Fibroblast of skin of left biceps (primary cell): ENCODE measurements at regions not wholly inside any gene's neighbourhood (a gene's known extent, or its start where the extent isn't known, plus 50 kb on each side); places are given as distances from the start of the nearest gene placed in this dataset.

Experiments
- DNase-seq, 2 experiments: peaks; one replicate each; pipeline ENCODE4 v3.0.0-alpha.2; 2013; ENCODE audit warnings: low read depth in 2 of 2

GRCh38 chr1:106564192-106564591, 492.3 kb upstream of the PRMT6 start:
- DNase-seq, result no peak

GRCh38 chr1:106568201-106568974, 488.1 kb upstream of the PRMT6 start:
- DNase-seq, result no peak

GRCh38 chr1:106571109-106571508, 485.4 kb upstream of the PRMT6 start:
- DNase-seq, result peak in 1 of 2 experiments; percentile 36

- no peak for DNase-seq
These were observed 472.4 kb upstream of the PRMT6 start for GRCh38 chr1:106584107-106584506.

GRCh38 chr1:106584676-106585075, 471.8 kb upstream of the PRMT6 start:
- no peak for DNase-seq

- no peak for DNase-seq
These were observed 455.8 kb upstream of the PRMT6 start for GRCh38 chr1:106600626-106601025.

- no peak for DNase-seq
These were observed 452.9 kb upstream of the PRMT6 start for GRCh38 chr1:106603616-106604015.

GRCh38 chr1:106608841-106609240, 447.6 kb upstream of the PRMT6 start:
- peak; percentile 25 to 39 for DNase-seq

GRCh38 chr1:106613068-106613467, 443.4 kb upstream of the PRMT6 start:
- no peak for DNase-seq

GRCh38 chr1:106613861-106614260, 442.6 kb upstream of the PRMT6 start:
- no peak for DNase-seq

- DNase-seq, result no peak
These were observed 441.0 kb upstream of the PRMT6 start for GRCh38 chr1:106615473-106615872.

GRCh38 chr1:106619080-106619826, 437.2 kb upstream of the PRMT6 start:
- no peak for DNase-seq

- DNase-seq, result no peak
These were observed 436.7 kb upstream of the PRMT6 start for GRCh38 chr1:106619827-106620134.

GRCh38 chr1:106620521-106620954, 435.9 kb upstream of the PRMT6 start:
- DNase-seq, result no peak

- no peak for DNase-seq
These were observed 434.6 kb upstream of the PRMT6 start for GRCh38 chr1:106621853-106622252.

GRCh38 chr1:106637566-106637965, 418.9 kb upstream of the PRMT6 start:
- DNase-seq, result no peak

GRCh38 chr1:106646261-106646784, 410.2 kb upstream of the PRMT6 start:
- no peak for DNase-seq

- DNase-seq, result no peak
These were observed 409.7 kb upstream of the PRMT6 start for GRCh38 chr1:106646816-106647215.

- DNase-seq, result no peak
These were observed 405.3 kb upstream of the PRMT6 start for GRCh38 chr1:106651028-106651762.

GRCh38 chr1:106659490-106660244, 396.8 kb upstream of the PRMT6 start:
- no peak for DNase-seq

- DNase-seq, result no peak
These were observed 380.9 kb upstream of the PRMT6 start for GRCh38 chr1:106675558-106675957.

GRCh38 chr1:106676021-106676420, 380.5 kb upstream of the PRMT6 start:
- DNase-seq, result peak; percentile 69 to 71
